Dedifferentiated amniotic fluid mesenchymal stem cell (primary cell): ENCODE measurements at regions not wholly inside any gene's neighbourhood (a gene's known extent, or its start where the extent isn't known, plus 50 kb on each side); places are given as distances from the start of the nearest gene placed in this dataset.
"Not testable (repeated sequence)": the region's sequence is repeated elsewhere in the genome, so short reads cannot be mapped to it uniquely, and the experiment has no call there.

ENCODE experiments used
- DNase-seq: peaks from one replicate; pipeline ENCODE4 v3.0.0-alpha.2; 2016; ENCODE audit errors: extremely low spot score

DNA sequence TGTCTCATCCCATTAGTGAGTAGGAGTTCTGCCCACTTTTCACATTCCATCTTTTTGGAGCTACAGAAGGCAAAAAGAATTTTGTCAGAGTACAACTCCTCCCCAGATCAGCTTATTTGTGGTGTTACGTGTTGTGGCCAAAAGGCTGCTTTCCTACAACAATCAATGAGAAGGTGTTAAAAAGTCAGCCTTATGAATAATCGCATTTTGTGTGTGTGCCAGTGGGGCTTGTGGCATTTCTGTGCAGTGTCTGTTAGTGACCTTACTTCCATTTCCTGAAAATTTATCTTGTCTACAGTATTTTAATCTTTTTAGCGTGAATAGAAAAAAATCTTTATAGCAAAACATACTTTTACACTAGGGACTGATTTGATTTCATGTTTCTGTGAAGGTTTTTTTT lies 458.3 kb upstream of the LCORL start:
- no peak for DNase-seq

DNA sequence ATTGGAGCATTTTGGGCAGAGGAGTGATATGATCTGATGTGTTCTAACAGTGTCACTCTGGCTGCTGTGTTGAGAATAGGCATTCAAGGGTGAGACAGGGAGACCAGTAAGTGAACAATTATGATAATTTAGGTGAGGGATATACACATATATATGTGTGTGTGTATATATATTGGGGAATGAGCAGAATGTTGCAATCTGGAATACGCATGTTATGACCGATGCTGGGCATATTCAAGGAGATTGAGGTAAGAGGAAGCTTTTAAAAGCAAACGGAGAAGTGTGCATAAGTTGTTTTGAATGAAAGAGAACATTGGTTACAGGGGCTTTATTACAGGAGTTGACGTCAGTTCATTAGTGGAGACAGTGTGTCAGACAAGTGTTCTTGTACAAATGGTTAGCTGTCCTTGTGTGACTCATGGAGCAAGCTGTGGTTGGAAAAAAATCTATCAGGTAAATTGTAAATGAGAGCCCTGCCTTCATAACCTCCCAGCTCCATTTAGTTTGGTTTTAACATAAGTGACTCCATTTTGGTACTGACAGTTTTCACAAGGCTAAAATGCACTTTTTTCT lies 442.5 kb upstream of the LCORL start:
- DNase-seq, result no peak

DNA sequence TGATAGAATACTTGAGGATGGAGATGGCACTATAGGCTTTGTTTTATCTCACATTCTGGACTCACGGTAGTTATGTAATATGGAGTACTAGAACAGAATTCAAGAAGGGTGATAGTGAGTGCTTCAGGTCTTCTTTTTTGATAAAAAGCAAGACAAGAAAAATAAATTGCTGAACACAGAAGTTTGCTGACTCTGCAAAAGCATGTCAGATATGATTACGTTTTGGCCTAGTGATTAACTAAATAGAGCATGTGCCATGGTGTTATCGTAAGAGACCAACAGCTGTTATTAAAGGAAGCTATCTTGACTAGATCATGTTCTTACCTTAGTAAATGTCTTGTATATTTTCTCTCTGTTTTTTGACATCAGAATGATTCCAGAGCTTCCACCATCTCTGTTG lies 436.9 kb upstream of the LCORL start:
- DNase-seq, result no peak

DNA sequence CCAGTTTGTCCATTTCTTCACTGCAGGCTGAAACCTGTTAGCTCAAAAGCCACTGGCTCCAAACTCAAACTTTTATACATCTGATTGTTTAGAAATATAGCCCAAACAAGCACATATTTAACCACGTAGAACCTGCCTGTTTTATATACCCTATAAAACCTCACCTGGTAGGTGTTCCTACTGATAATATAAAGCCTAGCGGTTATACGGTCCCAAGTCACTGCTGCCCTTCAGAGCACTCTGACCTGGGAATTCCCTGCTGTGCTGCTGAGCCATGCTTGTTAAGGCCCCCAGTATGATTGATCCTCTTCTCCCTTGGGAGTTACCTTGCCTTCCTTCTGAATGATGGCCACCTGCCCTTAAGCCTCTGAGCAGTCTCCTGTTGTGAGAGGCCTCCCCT lies 432.8 kb upstream of the LCORL start:
- no peak for DNase-seq

GRCh38 chr4:18445110-18445509 lies 423.6 kb upstream of the LCORL start:
- no peak for DNase-seq

DNA sequence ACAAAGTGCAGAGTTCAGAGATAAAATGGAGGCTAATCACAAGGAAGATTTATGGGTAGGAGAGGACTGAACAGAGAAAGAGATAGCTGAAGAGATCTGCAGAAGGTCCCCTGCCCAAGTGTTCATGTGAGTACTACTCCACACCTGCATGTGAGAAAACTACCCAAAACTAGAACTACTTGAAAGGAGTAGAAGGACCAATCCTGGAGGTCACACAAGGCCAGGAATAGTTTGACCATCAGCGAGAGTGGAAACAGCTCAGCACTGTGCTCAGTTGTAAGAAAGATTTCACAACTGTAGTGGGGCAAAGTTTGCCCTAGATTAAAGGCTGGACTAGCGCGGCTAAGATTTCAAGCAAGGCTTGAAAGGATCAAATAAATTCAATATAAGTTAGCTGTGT lies 422.7 kb upstream of the LCORL start:
- no peak for DNase-seq

DNA sequence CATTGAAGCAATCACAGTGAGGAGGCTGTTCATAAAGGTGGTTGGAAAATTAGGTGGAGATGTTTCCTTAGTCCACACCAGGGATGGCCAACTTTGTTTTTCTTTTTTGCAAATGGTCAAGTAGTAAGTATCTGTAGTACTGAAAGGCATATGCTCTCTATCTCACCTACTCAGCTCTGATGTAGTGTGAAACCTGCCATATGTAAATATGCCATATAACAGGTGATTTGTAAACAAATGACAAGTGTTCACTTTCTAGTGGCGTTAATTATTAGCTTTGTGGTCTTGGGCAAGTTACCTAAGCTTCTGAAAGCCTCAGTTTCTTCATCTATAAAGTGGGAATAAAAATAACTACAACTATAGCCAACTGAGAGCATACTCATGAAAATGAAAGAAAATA lies 421.4 kb upstream of the LCORL start:
- DNase-seq, result no peak

DNA sequence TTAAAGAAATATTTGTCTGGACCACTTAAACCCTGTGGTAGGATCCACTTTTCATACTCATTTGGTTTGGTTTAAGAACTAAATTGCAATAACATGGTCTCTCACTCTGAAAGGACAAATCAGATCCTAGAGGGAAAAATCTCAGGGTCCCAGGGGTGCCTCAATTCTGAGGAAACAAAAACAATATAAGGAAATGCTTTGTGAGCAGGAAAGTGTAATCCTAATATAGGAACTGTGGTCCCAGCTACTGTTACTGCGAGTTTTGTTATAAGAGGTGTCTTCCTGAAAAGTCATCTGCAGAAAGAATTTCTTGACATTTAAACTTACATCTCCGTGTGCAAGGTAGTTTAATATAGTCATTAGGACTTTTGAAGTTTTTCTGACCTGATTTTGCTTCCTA lies 420.1 kb upstream of the LCORL start:
- DNase-seq, result no peak

GRCh38 chr4:18441203-18441590 lies 419.6 kb upstream of the LCORL start:
- no peak for DNase-seq

DNA sequence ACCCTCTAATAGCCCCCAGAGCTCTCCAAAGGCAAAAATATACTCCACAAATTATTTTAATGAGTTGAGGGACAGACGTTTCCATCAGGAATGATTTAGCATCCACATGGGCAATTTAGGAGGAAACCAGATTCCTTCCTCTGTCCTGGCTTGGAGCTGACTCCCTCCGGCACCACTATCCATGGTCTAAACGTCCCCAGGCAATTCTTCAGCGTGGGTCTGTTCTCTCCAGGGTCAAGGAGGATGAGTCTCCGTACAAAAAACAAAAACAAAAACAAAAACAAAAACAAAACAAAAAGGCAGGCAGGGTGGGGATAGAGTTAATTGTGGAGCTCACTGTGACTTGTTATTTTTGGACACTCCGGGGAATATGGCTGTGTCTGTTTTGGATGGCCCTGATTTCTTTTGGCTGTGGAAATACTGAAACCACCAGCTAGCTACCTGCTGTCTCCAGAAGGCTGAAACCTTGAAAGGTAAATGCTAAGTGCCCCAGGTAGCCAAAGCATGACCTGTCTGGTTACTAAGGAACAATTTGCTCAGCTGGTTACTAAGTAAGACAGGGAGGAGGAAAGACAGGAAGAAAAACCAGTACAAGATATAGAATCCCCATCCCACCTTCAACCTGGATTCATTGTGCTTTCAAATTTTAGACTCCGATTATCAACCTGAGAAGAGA lies 419.1 kb upstream of the LCORL start:
- DNase-seq, result no peak

GRCh38 chr4:18439311-18439710 lies 417.8 kb upstream of the LCORL start:
- DNase-seq, result no peak

DNA sequence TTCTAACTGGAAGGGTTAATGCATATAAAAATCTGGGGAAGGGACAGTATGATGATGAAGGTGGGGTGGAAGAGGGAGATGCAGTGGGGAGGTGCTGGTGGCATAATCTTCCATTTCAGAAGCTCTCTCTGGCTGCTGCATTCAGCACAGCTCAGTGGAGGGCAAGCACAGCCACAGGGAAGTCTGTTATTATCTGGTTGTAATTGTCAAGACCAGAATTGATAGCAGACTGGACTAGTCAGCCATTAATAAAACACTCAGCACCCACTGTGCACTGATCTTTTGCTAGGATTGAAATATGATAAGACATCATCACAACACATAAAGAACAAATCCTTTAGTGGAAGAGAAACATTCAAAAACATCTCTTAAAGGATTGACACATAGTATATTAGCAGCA lies 414.2 kb upstream of the LCORL start:
- DNase-seq, result no peak

DNA sequence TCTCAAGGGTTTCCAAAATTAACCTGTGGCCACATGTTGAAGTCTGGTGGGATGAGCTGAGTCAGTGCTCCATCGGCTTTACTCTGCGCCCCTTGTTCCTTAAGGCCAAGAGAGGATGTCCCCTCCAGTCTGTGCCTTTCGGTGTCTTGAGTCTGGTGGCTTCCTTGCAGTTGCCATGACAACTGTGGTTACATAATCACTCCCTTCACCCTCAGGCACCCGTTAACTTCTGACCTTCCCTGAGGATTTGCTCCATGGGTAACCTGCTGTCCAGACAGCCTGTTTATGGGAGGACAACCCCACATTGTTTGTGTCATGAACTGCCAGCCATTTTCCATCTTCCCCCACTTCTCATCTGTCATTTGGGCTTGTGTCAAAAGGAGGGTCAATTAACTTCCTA lies 401.1 kb upstream of the LCORL start:
- DNase-seq, result no peak

DNA sequence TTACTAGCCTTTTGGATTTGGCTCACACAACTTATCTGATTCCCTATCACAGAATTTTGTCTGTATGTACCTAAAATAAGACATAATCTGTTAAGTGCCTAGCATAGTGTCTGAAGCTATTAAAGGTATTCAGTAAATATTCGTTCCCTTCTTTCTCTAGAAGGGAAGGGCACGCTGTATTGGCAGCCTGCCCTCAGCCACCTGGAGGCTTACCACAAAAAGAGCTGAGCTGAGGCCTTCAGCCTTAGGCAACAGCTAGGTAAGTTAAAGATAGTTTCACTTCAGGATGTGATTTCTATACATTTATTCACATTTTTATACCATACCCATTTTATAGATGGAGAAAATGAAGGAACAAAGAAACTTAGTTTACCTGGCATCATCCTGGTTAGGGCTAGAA lies 400.0 kb upstream of the LCORL start:
- DNase-seq, result no peak

GRCh38 chr4:18419780-18420179 lies 398.2 kb upstream of the LCORL start:
- no peak for DNase-seq

GRCh38 chr4:18418195-18418898 lies 396.8 kb upstream of the LCORL start:
- not testable (repeated sequence) for DNase-seq

- DNase-seq, result not testable (repeated sequence)
These were observed 396.1 kb upstream of the LCORL start for GRCh38 chr4:18417651-18418050.

GRCh38 chr4:18406264-18406663 lies 384.7 kb upstream of the LCORL start:
- DNase-seq, result no peak

GRCh38 chr4:18405054-18405453 lies 383.5 kb upstream of the LCORL start:
- DNase-seq, result no peak

DNA sequence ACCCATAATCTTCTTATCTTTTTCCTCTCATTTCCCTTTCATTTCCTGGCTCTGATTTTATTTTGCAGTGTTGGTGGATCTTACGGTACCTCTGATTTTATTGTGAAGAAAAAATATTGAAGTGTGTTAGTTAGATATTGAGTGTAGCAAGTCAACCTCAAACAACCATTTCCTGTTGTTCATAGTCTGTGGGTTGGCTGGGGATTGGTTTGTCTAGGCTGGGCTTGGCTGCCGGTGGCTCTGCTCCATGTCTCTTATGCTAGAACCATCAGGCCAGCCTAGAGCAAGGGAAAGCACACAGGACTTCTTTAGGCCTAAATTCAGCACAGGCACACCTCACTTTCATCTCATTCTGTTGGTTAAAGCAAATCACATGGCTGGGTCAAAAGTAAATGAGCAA lies 383.1 kb upstream of the LCORL start:
- DNase-seq, result no peak

DNA sequence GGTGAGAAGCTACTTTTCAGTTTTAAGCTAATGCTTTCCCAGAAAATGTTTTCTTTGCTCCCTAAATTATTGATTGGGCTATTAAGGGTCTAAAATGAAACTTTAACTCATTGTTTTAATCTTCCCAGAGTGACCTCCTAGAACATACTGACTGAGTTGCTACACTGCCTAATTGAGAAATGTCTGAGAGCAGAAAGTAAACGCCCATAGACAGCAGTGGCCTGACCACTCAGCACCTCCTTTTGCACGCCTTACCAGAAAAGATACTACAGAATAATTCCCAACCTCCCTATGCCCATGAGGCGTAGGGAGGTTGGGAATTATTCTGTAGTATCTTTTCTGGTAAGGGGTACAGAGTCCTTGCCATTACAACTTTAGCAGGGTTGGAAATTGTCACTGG lies 381.8 kb upstream of the LCORL start:
- no peak for DNase-seq

DNA sequence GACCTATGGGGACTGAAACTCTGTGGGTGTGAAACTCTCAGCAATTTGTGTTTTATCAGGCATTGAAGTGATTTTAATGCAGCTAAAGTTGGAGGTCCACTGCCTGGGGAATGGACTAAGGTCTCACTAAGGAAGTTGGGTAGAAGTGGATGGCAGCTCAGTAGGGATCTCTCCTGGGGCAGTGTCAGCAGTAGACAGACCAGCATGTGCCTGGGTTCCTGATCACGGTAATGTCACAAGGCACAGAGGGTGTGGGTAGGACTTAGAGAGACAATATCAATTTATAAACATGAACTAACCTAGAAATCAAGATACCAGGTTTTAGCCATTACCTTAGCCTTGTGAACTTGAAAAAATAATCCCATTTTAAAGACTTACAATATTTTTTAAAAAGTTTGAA lies 380.3 kb upstream of the LCORL start:
- no peak for DNase-seq

DNA sequence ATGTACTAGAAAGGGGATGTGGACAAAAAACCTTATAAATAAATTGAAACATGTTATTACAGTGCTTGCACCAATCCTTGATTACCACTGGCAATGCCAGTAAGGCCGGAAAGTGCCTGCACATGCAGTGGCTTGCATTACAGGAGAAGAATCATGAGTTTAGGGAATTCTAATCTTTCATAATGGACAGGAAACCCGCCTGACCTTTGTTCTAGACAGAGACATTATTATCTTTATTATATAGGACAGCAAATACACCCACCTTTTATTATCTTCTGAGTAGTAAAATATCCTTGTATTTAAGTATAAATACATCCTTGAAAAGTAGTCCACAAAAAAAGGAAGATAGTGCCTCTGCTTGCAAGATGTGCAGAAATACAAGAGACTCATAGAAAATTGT lies 379.9 kb upstream of the LCORL start:
- DNase-seq, result no peak

- DNase-seq, result no peak
These were observed 377.1 kb upstream of the LCORL start for GRCh38 chr4:18398661-18399060.
